ENCODE measurements at regions not wholly inside any gene's neighbourhood (a gene's known extent, or its start where the extent isn't known, plus 50 kb on each side); places are given as distances from the start of the nearest gene placed in this dataset.

DNA sequence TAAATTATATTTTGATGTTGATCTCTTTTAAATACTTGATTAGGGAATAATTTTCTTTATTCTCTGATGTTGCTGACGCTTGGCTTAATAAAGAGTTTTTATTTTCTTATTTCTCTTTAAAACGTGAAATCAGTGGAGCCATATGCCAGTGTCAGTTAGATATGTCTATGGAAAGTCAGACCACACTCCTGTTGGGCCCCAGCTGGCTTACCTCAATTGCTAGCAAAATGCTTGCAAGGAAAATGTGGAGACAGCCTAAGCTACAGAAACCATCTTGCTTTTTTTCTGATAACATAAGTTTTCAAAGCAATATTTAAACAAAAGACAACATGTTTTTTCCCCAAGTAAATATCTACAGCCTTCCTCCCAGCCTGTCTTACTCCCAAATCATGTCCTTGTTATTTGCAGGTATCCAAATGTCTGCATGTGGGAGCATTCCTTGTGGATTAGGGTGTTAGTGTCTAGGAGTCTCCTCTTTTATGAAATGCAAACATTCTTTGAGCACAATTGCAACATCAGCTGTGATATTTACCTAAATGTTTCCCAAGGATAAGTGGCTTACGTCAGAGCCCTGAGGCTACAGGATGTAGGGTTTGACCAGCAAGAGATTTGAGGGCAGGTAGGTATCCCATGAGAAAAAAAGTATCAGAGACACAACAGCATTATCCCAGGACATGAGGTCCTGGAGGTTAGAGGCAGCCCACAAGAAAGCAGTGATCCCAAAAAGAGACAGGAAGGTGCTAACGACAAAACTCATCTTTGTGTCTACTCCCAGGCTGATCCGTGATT, 117.2 kb upstream of the KCNJ15 start:
- no peaks in the 10 kb centered on the region for H3K36me3 ChIP-seq (ENCODE audit: control insufficient read depth, insufficient read depth, low read length)
- no peaks in the 10 kb centered on the region for H3K9me3 ChIP-seq (ENCODE audit: control insufficient read depth, low read length)
- H3K27ac ChIP-seq (ENCODE audit: insufficient read depth, low read length, poor library complexity, severe bottlenecking): no peak overlapping the region
- H3K27me3 ChIP-seq (replicated peaks; ENCODE audit: control insufficient read depth, insufficient read depth, low read length, poor library complexity, severe bottlenecking): no peaks in the 10 kb centered on the region
- H3K4me1 ChIP-seq (ENCODE audit: control insufficient read depth, insufficient read depth, low read length, poor library complexity, severe bottlenecking): no peaks in the 10 kb centered on the region
- no peak for DNase-seq
- no peak overlapping the region for H3K4me3 ChIP-seq (ENCODE audit: insufficient read depth, low read depth, low read length, poor library complexity, severe bottlenecking)

DNA sequence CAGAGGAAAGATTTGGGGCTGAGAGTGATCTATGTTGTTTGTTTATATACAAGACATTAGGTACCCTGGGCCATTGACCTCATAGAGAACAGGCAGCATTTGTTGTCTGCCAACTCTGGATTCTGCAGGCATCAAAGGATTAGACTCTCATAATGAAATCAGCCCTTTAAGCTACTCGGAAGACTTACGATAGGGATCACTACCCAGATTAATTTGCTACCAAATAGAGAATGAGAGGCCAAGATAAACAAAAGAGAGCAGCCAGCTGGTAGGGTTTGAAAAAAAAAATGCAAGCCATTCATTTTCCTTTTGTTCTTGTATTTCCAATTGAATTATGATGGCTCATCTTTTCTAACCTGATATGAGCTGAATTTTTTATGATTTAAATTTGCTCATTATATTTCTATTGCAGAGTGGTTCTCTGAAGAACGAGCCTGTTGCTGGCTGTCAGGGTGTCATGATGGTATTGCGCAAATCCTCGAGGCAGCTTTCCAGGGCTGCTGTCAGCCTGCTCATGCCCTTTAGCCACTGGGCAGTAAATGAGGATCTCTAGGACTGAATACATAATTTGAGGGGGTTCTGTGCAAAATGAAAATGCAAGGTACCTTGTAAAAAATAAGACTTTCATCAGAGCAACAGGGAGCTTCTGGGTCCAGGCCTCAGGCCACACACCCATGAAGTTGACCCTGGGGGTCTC, 116.4 kb upstream of the KCNJ15 start:
- Histone ChIP-seq H3K4me1 (ENCODE audit: control insufficient read depth, insufficient read depth, low read length, poor library complexity, severe bottlenecking) (no peaks in the 10 kb centered on the region), H3K9me3 (ENCODE audit: control insufficient read depth, low read length) (no peaks in the 10 kb centered on the region), H3K27me3 (replicated peaks; ENCODE audit: control insufficient read depth, insufficient read depth, low read length, poor library complexity, severe bottlenecking) (no peaks in the 10 kb centered on the region), H3K4me3 (ENCODE audit: insufficient read depth, low read depth, low read length, poor library complexity, severe bottlenecking) (no peak overlapping the region), H3K27ac (ENCODE audit: insufficient read depth, low read length, poor library complexity, severe bottlenecking) (no peak overlapping the region), H3K36me3 (ENCODE audit: control insufficient read depth, insufficient read depth, low read length) (no peaks in the 10 kb centered on the region)
- no peak for DNase-seq

DNA sequence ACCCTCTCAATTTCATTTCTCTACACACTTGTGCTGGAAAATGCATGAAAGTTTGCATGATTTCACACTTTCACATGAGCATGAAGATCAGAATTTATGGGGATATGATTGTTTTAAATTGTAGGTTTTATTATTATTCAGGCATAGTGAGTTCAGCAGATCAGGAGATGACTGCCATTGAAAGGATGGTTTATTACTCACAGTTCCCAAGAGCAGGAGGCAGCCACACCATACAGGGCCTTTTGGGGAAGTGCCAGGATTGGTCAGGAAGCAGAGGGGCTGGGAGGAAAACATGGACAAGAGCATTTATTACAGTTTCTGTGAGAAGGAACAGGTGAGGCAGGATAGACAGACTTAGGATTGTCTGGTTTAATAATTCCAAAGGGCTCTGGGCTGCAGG, 114.6 kb upstream of the KCNJ15 start:
- Histone ChIP-seq H3K4me3 (ENCODE audit: insufficient read depth, low read depth, low read length, poor library complexity, severe bottlenecking) (no peak overlapping the region), H3K27ac (ENCODE audit: insufficient read depth, low read length, poor library complexity, severe bottlenecking) (no peak overlapping the region), H3K27me3 (replicated peaks; ENCODE audit: control insufficient read depth, insufficient read depth, low read length, poor library complexity, severe bottlenecking) (no peaks in the 10 kb centered on the region), H3K4me1 (ENCODE audit: control insufficient read depth, insufficient read depth, low read length, poor library complexity, severe bottlenecking) (no peaks in the 10 kb centered on the region), H3K36me3 (ENCODE audit: control insufficient read depth, insufficient read depth, low read length) (no peaks in the 10 kb centered on the region), H3K9me3 (ENCODE audit: control insufficient read depth, low read length) (no peaks in the 10 kb centered on the region)
- no peak for DNase-seq

GRCh38 chr21:38144193-38144592, 112.6 kb upstream of the KCNJ15 start:
- H3K9me3 ChIP-seq (ENCODE audit: control insufficient read depth, low read length): no peaks in the 10 kb centered on the region
- H3K4me1 ChIP-seq (ENCODE audit: control insufficient read depth, insufficient read depth, low read length, poor library complexity, severe bottlenecking): no peaks in the 10 kb centered on the region
- H3K36me3 ChIP-seq (ENCODE audit: control insufficient read depth, insufficient read depth, low read length): no peaks in the 10 kb centered on the region
- no peak for DNase-seq
- H3K27me3 ChIP-seq (replicated peaks; ENCODE audit: control insufficient read depth, insufficient read depth, low read length, poor library complexity, severe bottlenecking): no peaks in the 10 kb centered on the region
- H3K4me3 ChIP-seq (ENCODE audit: insufficient read depth, low read depth, low read length, poor library complexity, severe bottlenecking): no peak overlapping the region
- H3K27ac ChIP-seq (ENCODE audit: insufficient read depth, low read length, poor library complexity, severe bottlenecking): no peak overlapping the region

- no peak for DNase-seq
- Histone ChIP-seq H3K4me3 (ENCODE audit: insufficient read depth, low read depth, low read length, poor library complexity, severe bottlenecking) (no peak overlapping the region), H3K27me3 (replicated peaks; ENCODE audit: control insufficient read depth, insufficient read depth, low read length, poor library complexity, severe bottlenecking) (no peaks in the 10 kb centered on the region), H3K27ac (ENCODE audit: insufficient read depth, low read length, poor library complexity, severe bottlenecking) (no peak overlapping the region), H3K9me3 (ENCODE audit: control insufficient read depth, low read length) (no peaks in the 10 kb centered on the region), H3K36me3 (ENCODE audit: control insufficient read depth, insufficient read depth, low read length) (no peaks in the 10 kb centered on the region), H3K4me1 (ENCODE audit: control insufficient read depth, insufficient read depth, low read length, poor library complexity, severe bottlenecking) (no peaks in the 10 kb centered on the region)
Observed at GRCh38 chr21:38145104-38145503, 111.7 kb upstream of the KCNJ15 start.

GRCh38 chr21:38147391-38147790, 109.4 kb upstream of the KCNJ15 start:
- Histone ChIP-seq H3K4me3 (ENCODE audit: insufficient read depth, low read depth, low read length, poor library complexity, severe bottlenecking) (no peak overlapping the region), H3K9me3 (ENCODE audit: control insufficient read depth, low read length) (no peaks in the 10 kb centered on the region), H3K27me3 (replicated peaks; ENCODE audit: control insufficient read depth, insufficient read depth, low read length, poor library complexity, severe bottlenecking) (no peaks in the 10 kb centered on the region), H3K36me3 (ENCODE audit: control insufficient read depth, insufficient read depth, low read length) (no peaks in the 10 kb centered on the region), H3K4me1 (ENCODE audit: control insufficient read depth, insufficient read depth, low read length, poor library complexity, severe bottlenecking) (no peaks in the 10 kb centered on the region), H3K27ac (ENCODE audit: insufficient read depth, low read length, poor library complexity, severe bottlenecking) (no peak overlapping the region)
- DNase-seq: no peak

- Histone ChIP-seq H3K36me3 (ENCODE audit: control insufficient read depth, insufficient read depth, low read length) (no peaks in the 10 kb centered on the region), H3K4me3 (ENCODE audit: insufficient read depth, low read depth, low read length, poor library complexity, severe bottlenecking) (no peak overlapping the region), H3K27ac (ENCODE audit: insufficient read depth, low read length, poor library complexity, severe bottlenecking) (no peak overlapping the region), H3K4me1 (ENCODE audit: control insufficient read depth, insufficient read depth, low read length, poor library complexity, severe bottlenecking) (no peaks in the 10 kb centered on the region), H3K9me3 (ENCODE audit: control insufficient read depth, low read length) (no peaks in the 10 kb centered on the region), H3K27me3 (replicated peaks; ENCODE audit: control insufficient read depth, insufficient read depth, low read length, poor library complexity, severe bottlenecking) (no peaks in the 10 kb centered on the region)
- no peak for DNase-seq
Observed at GRCh38 chr21:38148046-38148445, 108.7 kb upstream of the KCNJ15 start.

GRCh38 chr21:38151021-38151645, 105.7 kb upstream of the KCNJ15 start:
- Histone ChIP-seq H3K9me3 (ENCODE audit: control insufficient read depth, low read length) (no peaks in the 10 kb centered on the region), H3K4me3 (ENCODE audit: insufficient read depth, low read depth, low read length, poor library complexity, severe bottlenecking) (no peak overlapping the region), H3K4me1 (ENCODE audit: control insufficient read depth, insufficient read depth, low read length, poor library complexity, severe bottlenecking) (no peaks in the 10 kb centered on the region), H3K27me3 (replicated peaks; ENCODE audit: control insufficient read depth, insufficient read depth, low read length, poor library complexity, severe bottlenecking) (no peaks in the 10 kb centered on the region), H3K36me3 (ENCODE audit: control insufficient read depth, insufficient read depth, low read length) (no peaks in the 10 kb centered on the region), H3K27ac (ENCODE audit: insufficient read depth, low read length, poor library complexity, severe bottlenecking) (no peak overlapping the region)
- no peak for DNase-seq

DNA sequence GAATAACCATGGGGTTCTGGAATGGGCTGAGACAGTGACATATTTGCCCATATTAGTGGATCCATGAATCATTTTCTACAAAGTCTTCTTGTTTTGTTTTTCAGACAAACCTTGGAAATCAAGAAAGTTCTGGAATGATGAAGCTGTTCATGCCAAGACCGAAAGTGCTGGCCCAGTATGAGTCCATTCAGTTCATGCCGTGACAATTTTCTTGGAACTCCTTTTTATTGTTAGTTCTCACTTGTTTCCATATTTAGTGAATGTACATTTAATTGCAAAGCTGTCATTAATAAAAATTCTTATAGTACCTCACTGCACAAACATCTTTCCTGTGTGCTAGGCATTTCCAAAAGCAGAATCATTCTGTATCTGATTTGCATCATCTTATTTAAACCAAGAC, 100.6 kb upstream of the KCNJ15 start:
- no peaks in the 10 kb centered on the region for H3K27me3 ChIP-seq (replicated peaks; ENCODE audit: control insufficient read depth, insufficient read depth, low read length, poor library complexity, severe bottlenecking)

GRCh38 chr21:38159355-38159754, 97.4 kb upstream of the KCNJ15 start:
- H3K4me3 ChIP-seq (ENCODE audit: insufficient read depth, low read depth, low read length, poor library complexity, severe bottlenecking): no peak overlapping the region
- no peaks in the 10 kb centered on the region for H3K4me1 ChIP-seq (ENCODE audit: control insufficient read depth, insufficient read depth, low read length, poor library complexity, severe bottlenecking)
- H3K9me3 ChIP-seq (ENCODE audit: control insufficient read depth, low read length): no peaks in the 10 kb centered on the region
- peak in 1 of 3 donors; percentile 4 for DNase-seq
- H3K36me3 ChIP-seq (ENCODE audit: control insufficient read depth, insufficient read depth, low read length): no peaks in the 10 kb centered on the region
- no peak overlapping the region for H3K27ac ChIP-seq (ENCODE audit: insufficient read depth, low read length, poor library complexity, severe bottlenecking)
- no peaks in the 10 kb centered on the region for H3K27me3 ChIP-seq (replicated peaks; ENCODE audit: control insufficient read depth, insufficient read depth, low read length, poor library complexity, severe bottlenecking)

More for the DNA sequence above, 100.6 kb upstream of the KCNJ15 start:
- H3K9me3 ChIP-seq (ENCODE audit: control insufficient read depth, low read length): no peaks in the 10 kb centered on the region
- H3K4me3 ChIP-seq (ENCODE audit: insufficient read depth, low read depth, low read length, poor library complexity, severe bottlenecking): no peak overlapping the region
- H3K27ac ChIP-seq (ENCODE audit: insufficient read depth, low read length, poor library complexity, severe bottlenecking): no peak overlapping the region
- H3K4me1 ChIP-seq (ENCODE audit: control insufficient read depth, insufficient read depth, low read length, poor library complexity, severe bottlenecking): no peaks in the 10 kb centered on the region
- no peak for DNase-seq
- H3K36me3 ChIP-seq (ENCODE audit: control insufficient read depth, insufficient read depth, low read length): no peaks in the 10 kb centered on the region

Data from effector memory CD4-positive, alpha-beta T cell (primary cell).